A673 (cell line): ENCODE measurements at regions not wholly inside any gene's neighbourhood (a gene's known extent, or its start where the extent isn't known, plus 50 kb on each side); places are given as distances from the start of the nearest gene placed in this dataset.

Experiments used
- EZH2 ChIP-seq: fragments of 200-600 bp; sonication (generic); IDR thresholded peaks from 2 replicates; pipeline ENCODE4 v1.6.1; 2017; ENCODE audit warnings: borderline replicate concordance, low read depth, mild to moderate bottlenecking, mixed read lengths, antibody characterized with exemption, low read length; ENCODE audit not compliant: poor library complexity, severe bottlenecking
- TF ChIP-seq, protein P1 (sequence below): fragments of 300-800, 200-600 bp; sonication (generic); conservative IDR thresholded peaks from 2 replicates; pipeline ENCODE4 v1.5.1; 2017; ENCODE audit warnings: low read depth, mild to moderate bottlenecking, antibody characterized with exemption, low read length, moderate library complexity, mixed read lengths

DNA sequence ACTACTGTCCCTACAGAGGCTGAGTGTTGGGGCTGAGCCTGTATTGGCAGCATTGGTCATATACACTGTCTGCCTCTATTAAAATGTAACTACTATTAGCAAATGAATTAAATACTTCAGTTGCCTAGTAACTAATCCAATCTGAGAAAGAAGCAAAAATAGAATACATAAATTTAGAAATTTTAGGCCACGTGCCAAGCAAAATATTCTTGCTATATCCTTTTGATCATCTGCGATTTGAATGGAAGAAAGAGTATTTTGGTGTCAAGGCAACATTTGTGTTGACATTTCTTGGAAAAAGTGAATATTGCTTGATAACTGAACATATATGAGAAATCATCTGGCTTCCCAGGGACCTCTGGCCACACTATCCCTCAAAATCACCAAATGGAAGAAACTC lies 148.2 kb upstream of the TOPAZ1 start:
- TF ChIP-seq, protein P1, sequence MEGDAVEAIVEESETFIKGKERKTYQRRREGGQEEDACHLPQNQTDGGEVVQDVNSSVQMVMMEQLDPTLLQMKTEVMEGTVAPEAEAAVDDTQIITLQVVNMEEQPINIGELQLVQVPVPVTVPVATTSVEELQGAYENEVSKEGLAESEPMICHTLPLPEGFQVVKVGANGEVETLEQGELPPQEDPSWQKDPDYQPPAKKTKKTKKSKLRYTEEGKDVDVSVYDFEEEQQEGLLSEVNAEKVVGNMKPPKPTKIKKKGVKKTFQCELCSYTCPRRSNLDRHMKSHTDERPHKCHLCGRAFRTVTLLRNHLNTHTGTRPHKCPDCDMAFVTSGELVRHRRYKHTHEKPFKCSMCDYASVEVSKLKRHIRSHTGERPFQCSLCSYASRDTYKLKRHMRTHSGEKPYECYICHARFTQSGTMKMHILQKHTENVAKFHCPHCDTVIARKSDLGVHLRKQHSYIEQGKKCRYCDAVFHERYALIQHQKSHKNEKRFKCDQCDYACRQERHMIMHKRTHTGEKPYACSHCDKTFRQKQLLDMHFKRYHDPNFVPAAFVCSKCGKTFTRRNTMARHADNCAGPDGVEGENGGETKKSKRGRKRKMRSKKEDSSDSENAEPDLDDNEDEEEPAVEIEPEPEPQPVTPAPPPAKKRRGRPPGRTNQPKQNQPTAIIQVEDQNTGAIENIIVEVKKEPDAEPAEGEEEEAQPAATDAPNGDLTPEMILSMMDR: no peak
- TF ChIP-seq EZH2: no peak
